ENCODE measurements at regions not wholly inside any gene's neighbourhood (a gene's known extent, or its start where the extent isn't known, plus 50 kb on each side); places are given as distances from the start of the nearest gene placed in this dataset.

- H3K27me3 ChIP-seq: no peaks in the 10 kb centered on the region
- H3K9me3 ChIP-seq: no peaks in the 10 kb centered on the region
- ATAC-seq: peak in 1 of 8 donors; percentile 47
- no peak overlapping the region for H3K4me3 ChIP-seq
- no peak overlapping the region for H3K27ac ChIP-seq
- 40 to 79% methylated on average over 6 of the region's 6 CpGs for WGBS, 2 donors
- H3K36me3 ChIP-seq: no peaks in the 10 kb centered on the region
- TF ChIP-seq CTCF (IDR thresholded peaks at IDR 0.05): no peak
- intact Hi-C loops (cut with DNase I): no loop called here
- DNase-seq: no peak
- H3K4me1 ChIP-seq: peaks cover 0 to 6% (median 0%) of the 10 kb centered on the region in 9 donors
Measured at GRCh38 chr15:93296759-93297500, 207.9 kb upstream of the RGMA start.

- Histone ChIP-seq H3K27me3 (peaks cover 0 to 8% (median 0%) of the 10 kb centered on the region in 7 donors), H3K27ac (no peak overlapping the region), H3K36me3 (no peaks in the 10 kb centered on the region), H3K9me3 (no peaks in the 10 kb centered on the region), H3K4me1 (peaks cover 0 to 6% (median 0%) of the 10 kb centered on the region in 9 donors), H3K4me3 (no peak overlapping the region)
- intact Hi-C loops (cut with DNase I): no loop called here
- WGBS, 2 donors: 85% methylated on average over 1 of the region's 1 CpG
- no peak for DNase-seq
- ATAC-seq: no peak
- TF ChIP-seq CTCF (IDR thresholded peaks at IDR 0.05): no peak
Measured at GRCh38 chr15:93294896-93295295, 205.9 kb upstream of the RGMA start.

- no peak overlapping the region for H3K27ac ChIP-seq
- peaks cover 0 to 6% (median 0%) of the 10 kb centered on the region in 9 donors for H3K4me1 ChIP-seq
- no peak overlapping the region for H3K4me3 ChIP-seq
- no peak for DNase-seq
- peaks cover 0 to 16% (median 0%) of the 10 kb centered on the region in 7 donors for H3K27me3 ChIP-seq
- no peak for ATAC-seq
- no peaks in the 10 kb centered on the region for H3K9me3 ChIP-seq
- TF ChIP-seq CTCF (IDR thresholded peaks at IDR 0.05): no peak
- intact Hi-C loops (cut with DNase I): no loop called here
- 90 to 93% methylated on average over 1 of the region's 1 CpG for WGBS, 2 donors
- no peaks in the 10 kb centered on the region for H3K36me3 ChIP-seq
Measured at GRCh38 chr15:93294066-93294465, 205.1 kb upstream of the RGMA start.

GRCh38 chr15:93291380-93291779 is 202.4 kb upstream of the RGMA start:
- no peaks in the 10 kb centered on the region for H3K9me3 ChIP-seq
- H3K27me3 ChIP-seq: peaks cover 0 to 19% (median 0%) of the 10 kb centered on the region in 7 donors
- no peak for TF ChIP-seq CTCF (IDR thresholded peaks at IDR 0.05)
- no peaks in the 10 kb centered on the region for H3K36me3 ChIP-seq
- H3K27ac ChIP-seq: no peak overlapping the region
- no peak for DNase-seq
- peaks cover 0 to 11% (median 0%) of the 10 kb centered on the region in 9 donors for H3K4me1 ChIP-seq
- 90% methylated on average over 5 of the region's 5 CpGs for WGBS, 2 donors
- intact Hi-C loops (cut with DNase I): no loop called here
- no peak overlapping the region for H3K4me3 ChIP-seq
- ATAC-seq: no peak

Data from heart right ventricle (tissue), 16 donors.